ENCODE measurements at regions not wholly inside any gene's neighbourhood (a gene's known extent, or its start where the extent isn't known, plus 50 kb on each side); places are given as distances from the start of the nearest gene placed in this dataset.

- Histone ChIP-seq H3K27ac (ENCODE audit: insufficient read depth, low read length) (no peak overlapping the region), H4K5ac (ENCODE audit: low read depth, low read length) (no peak overlapping the region), H3K18ac (ENCODE audit: low read depth, low read length) (no peak overlapping the region), H2BK15ac (ENCODE audit: low read depth, low read length) (no peak overlapping the region), H2BK20ac (ENCODE audit: low read depth, low read length) (no peak overlapping the region), H3K14ac (replicated peaks; ENCODE audit: low read depth, low read length) (no peak overlapping the region), H3K4ac (ENCODE audit: low read depth, low read length) (no peak overlapping the region), H3K9ac (ENCODE audit: low read depth, low read length) (no peak overlapping the region), H3K4me1 (ENCODE audit: control insufficient read depth, insufficient read depth, low read length) (no peaks in the 10 kb centered on the region), H3K27me3 (ENCODE audit: control insufficient read depth, insufficient read depth, low read length) (no peaks in the 10 kb centered on the region), H3K4me2 (ENCODE audit: low read depth, low read length) (no peak overlapping the region), H3K36me3 (ENCODE audit: control insufficient read depth, insufficient read depth, low read length) (no peaks in the 10 kb centered on the region), H3K56ac (ENCODE audit: extremely low read depth, insufficient read depth, low read length) (no peak overlapping the region), H4K8ac (ENCODE audit: low read depth in 2 of 2, low read length in 2 of 2) (no peak overlapping the region), H2BK120ac (ENCODE audit: low read depth, low read length) (no peak overlapping the region), H2AFZ (replicated peaks; ENCODE audit: low read length, poor library complexity) (no peak overlapping the region), H3K9me1 (ENCODE audit: insufficient read depth, low read length) (no peaks in the 10 kb centered on the region), H2AK9ac (replicated peaks; ENCODE audit: low read depth, low read length, poor library complexity) (no peak overlapping the region), H4K91ac (ENCODE audit: insufficient read depth, low read depth, low read length) (no peak overlapping the region), H3K79me1 (ENCODE audit: low read depth in 1 of 2, low read length in 2 of 2) (no peaks in the 10 kb centered on the region), H2BK5ac (ENCODE audit: low read depth, low read length, poor library complexity, severe bottlenecking) (no peak overlapping the region), H2AK5ac (ENCODE audit: low read depth, low read length) (no peak overlapping the region), H3K4me3 (ENCODE audit: insufficient read depth, low read depth, low read length) (no peak overlapping the region), H3K9me3 (ENCODE audit: control insufficient read depth, insufficient read depth, low read length) (peaks cover 2% of the 10 kb centered on the region; the same call in 1 of the 2 replicates), H3K23ac (ENCODE audit: low read depth, low read length) (no peak overlapping the region), H4K20me1 (ENCODE audit: insufficient read depth, low read length) (no peaks in the 10 kb centered on the region)
- no peak for TF ChIP-seq RAD21 (IDR thresholded peaks at IDR 0.05; ENCODE audit: low read length)
- TF ChIP-seq ELK1 (IDR thresholded peaks at IDR 0.05; ENCODE audit: borderline replicate concordance, low read depth, low read length) = no peak
- no peak for TF ChIP-seq RCOR1 (IDR thresholded peaks at IDR 0.05; ENCODE audit: insufficient replicate concordance, low read length)
- TF ChIP-seq CEBPB (IDR thresholded peaks at IDR 0.05; ENCODE audit: low read depth, low read length) = no peak
- TF ChIP-seq USF2 (IDR thresholded peaks at IDR 0.05; ENCODE audit: low read depth, low read length) = no peak
- TF ChIP-seq FOS (IDR thresholded peaks at IDR 0.05; ENCODE audit: low read depth, low read length) = no peak
- TF ChIP-seq CTCF (conservative IDR thresholded peaks at IDR 0.05; ENCODE audit: low read depth, low read length) = no peak
- no peak for TF ChIP-seq CHD1 (IDR thresholded peaks at IDR 0.05; ENCODE audit: low read depth, low read length)
- TF ChIP-seq RFX5 (IDR thresholded peaks at IDR 0.05; ENCODE audit: low read depth, low read length) = no peak
- no peak for TF ChIP-seq MAZ (IDR thresholded peaks at IDR 0.05; ENCODE audit: borderline replicate concordance, low read depth, low read length)
- TF ChIP-seq NFE2L2 (IDR thresholded peaks at IDR 0.05; ENCODE audit: low read depth, low read length) = no peak
- TF ChIP-seq POLR2A (IDR thresholded peaks at IDR 0.05; ENCODE audit: low read depth, low read length) = no peak
- POLR2A ChIA-PET (ENCODE audit: unreplicated experiment) = no interaction called here
- WGBS, 2 experiments (ENCODE audit: extremely low coverage in 2 of 2, insufficient read length in 1 of 2) = no CpG with 5 or more reads among the region's 1 CpG
- BruUV-seq (replicated peaks) = no TSS peak
- CTCF ChIA-PET = no interaction called here
- no peak for ATAC-seq (ENCODE audit: low read depth)
- intact Hi-C loops (cut with micrococcal nuclease) = no loop called here
- dilution Hi-C loops (cut with HindIII; ENCODE audit: low sequenced_read_pairs, unreplicated experiment) = no loop called here
- in situ Hi-C loops (cut with MboI; ENCODE audit: low sequenced_read_pairs) = no loop called here
- no peak for DNase-seq
Measured at GRCh38 chr4:130029442-130029841, 933.5 kb downstream of the C4orf33 start.

Measured in IMR-90 (cell line).